B cell (primary cell): ENCODE measurements at regions not wholly inside any gene's neighbourhood (a gene's known extent, or its start where the extent isn't known, plus 50 kb on each side); places are given as distances from the start of the nearest gene placed in this dataset.
"Not testable (repeated sequence)": the region's sequence is repeated elsewhere in the genome, so short reads cannot be mapped to it uniquely, and the experiment has no call there.

Experiments
- ATAC-seq: fragments of 200-7000 bp; cut with Tn5 transposase; one replicate; pipeline ENCODE4 v1.10.0; 2021; ENCODE audit warnings: low read depth, mild to moderate bottlenecking, moderate number of reproducible peaks, moderate library complexity
- CTCF ChIA-PET: fragments of 350-600 bp; sonication (Branson Sonifier 250); formaldehyde crosslinking; loops from one replicate; lab custom pipeline; 2021; ENCODE audit warnings: antibody characterized with exemption, inconsistent platforms; lab: Charles Lee
- POLR2A ChIA-PET: fragments of 350-600 bp; sonication (Branson Sonifier 250); formaldehyde crosslinking; loops from one replicate; lab custom pipeline; 2021; ENCODE audit warnings: antibody characterized with exemption; lab: Charles Lee
- DNase-seq: peaks from one replicate; pipeline ENCODE4 v3.0.0; 2013
- H2AFZ ChIP-seq: 2 replicates; pipeline ENCODE4 v1.6.1; 2012; ENCODE audit warnings: mild to moderate bottlenecking, low read depth, low read length; ENCODE audit not compliant: insufficient read depth, poor library complexity, severe bottlenecking
- H3K27ac ChIP-seq, 2 donors: 1 replicate in 1 of 2; 2 replicates in 1 of 2; pipeline ENCODE4 v1.5.1; 2012 to 2013; ENCODE audit warnings: low read length in 2 of 2, mild to moderate bottlenecking in 2 of 2, moderate library complexity in 1 of 2
- H3K27me3 ChIP-seq, 4 experiments: fragments of 200-600 bp in 1 of 4; sonication (generic) in 1 of 4; replicated peaks in 1 of 4; 1 replicate in 2 of 4; 2 replicates in 2 of 4; pipeline versions ENCODE4 v1.6.1 to v1.7.0; 2013 to 2016; ENCODE audit warnings: low read length in 3 of 4, mild to moderate bottlenecking in 2 of 4, mixed read lengths in 1 of 4, moderate library complexity in 1 of 4; ENCODE audit not compliant: insufficient read depth in 4 of 4, control insufficient read depth in 3 of 4; ENCODE audit errors: control extremely low read depth in 1 of 4
- H3K36me3 ChIP-seq, 2 experiments: replicated peaks in 1 of 2; 1 replicate in 1 of 2; 2 replicates in 1 of 2; pipeline versions ENCODE4 v1.6.1 to v1.7.1; 2013; ENCODE audit warnings: low read length in 1 of 2; ENCODE audit not compliant: insufficient read depth in 2 of 2, control insufficient read depth in 1 of 2; ENCODE audit errors: control extremely low read depth in 1 of 2, extremely low read depth in 1 of 2
- H3K4me1 ChIP-seq, 2 donors: fragments of 200-600 bp in 1 of 2; sonication (generic) in 1 of 2; 1 replicate in 1 of 2; 2 replicates in 1 of 2; pipeline versions ENCODE4 v1.5.1 to v1.6.1; 2013 to 2017; ENCODE audit warnings: low read length in 2 of 2; ENCODE audit not compliant: control insufficient read depth in 2 of 2, insufficient read depth in 2 of 2
- H3K4me2 ChIP-seq: replicated peaks from 2 replicates; pipeline ENCODE3; 2012; ENCODE audit warnings: mild to moderate bottlenecking, low read depth, low read length; ENCODE audit not compliant: poor library complexity, severe bottlenecking
- H3K4me3 ChIP-seq, 5 experiments: fragments of 200-600 bp in 1 of 5; sonication (generic) in 1 of 5; 1 replicate in 3 of 5; 2 replicates in 2 of 5; pipeline versions ENCODE4 v1.5.1 to v1.7.0; 2011 to 2016; ENCODE audit warnings: low read length in 4 of 5, mild to moderate bottlenecking in 4 of 5, low read depth in 2 of 5, control low read depth in 1 of 5, moderate library complexity in 1 of 5; ENCODE audit not compliant: insufficient read depth in 1 of 5; ENCODE audit errors: control extremely low read depth in 1 of 5, extremely low read depth in 1 of 5
- H3K79me2 ChIP-seq: fragments of 200-600 bp; sonication (generic); one replicate; pipeline ENCODE4 v1.6.0; 2016; ENCODE audit warnings: low read length; ENCODE audit not compliant: control insufficient read depth, insufficient read depth
- H3K9ac ChIP-seq: fragments of 200-600 bp; sonication (generic); 2 replicates; pipeline ENCODE4 v1.6.1; 2017; ENCODE audit warnings: mild to moderate bottlenecking, low read length, moderate library complexity
- H3K9me3 ChIP-seq, 3 donors: one replicate each; pipeline versions ENCODE4 v1.6.1 to v1.7.1; 2013; ENCODE audit warnings: low read length in 2 of 3; ENCODE audit not compliant: control insufficient read depth in 2 of 3, insufficient read depth in 1 of 3; ENCODE audit errors: control extremely low read depth in 1 of 3
- H4K20me1 ChIP-seq: 2 replicates; pipeline ENCODE4 v1.6.0; 2012; ENCODE audit warnings: mild to moderate bottlenecking, low read length; ENCODE audit not compliant: insufficient read depth, control insufficient read depth, poor library complexity, severe bottlenecking
- H3K27ac Mint-ChIP-seq: one replicate; pipeline ENCODE4 v1.8.0; 2021; ENCODE audit warnings: mixed read lengths
- H3K27me3 Mint-ChIP-seq: one replicate; pipeline ENCODE4 v1.8.0; 2021; ENCODE audit warnings: mixed read lengths
- H3K4me1 Mint-ChIP-seq: one replicate; pipeline ENCODE4 v1.8.0; 2021; ENCODE audit warnings: mixed read lengths
- H3K4me3 Mint-ChIP-seq: one replicate; pipeline ENCODE4 v1.8.0; 2021; ENCODE audit warnings: mixed read lengths
- H3K9me3 Mint-ChIP-seq: one replicate; pipeline ENCODE4 v1.8.0; 2022; ENCODE audit warnings: mixed read lengths; ENCODE audit not compliant: insufficient read depth
- CTCF ChIP-seq: fragments of 200-600 bp; IDR thresholded peaks from one replicate; pipeline ENCODE4 v1.8.0; 2022; ENCODE audit warnings: antibody characterized with exemption, mild to moderate bottlenecking
- EZH2 ChIP-seq: IDR thresholded peaks from 2 replicates; pipeline ENCODE4 v1.6.1; 2012; ENCODE audit warnings: borderline replicate concordance, low read depth, mild to moderate bottlenecking, moderate library complexity, low read length; ENCODE audit not compliant: insufficient read depth, poor library complexity, severe bottlenecking
- WGBS: methylation state at CpG from one replicate; pipeline ENCODE4 v1.1.5; 2013; ENCODE audit warnings: missing lambda C conversion rate; ENCODE audit not compliant: insufficient coverage; 5-methylcytosine and 5-hydroxymethylcytosine counted together
- intact Hi-C: fragments of 100-400 bp; cut with micrococcal nuclease; formaldehyde crosslinking; loops from one replicate; pipeline ENCODE4 v1.10.0; 2022

- Histone ChIP-seq H3K4me1 (no peaks in the 10 kb centered on the region), H3K4me3 (no peak overlapping the region), H3K79me2 (no peaks in the 10 kb centered on the region), H3K27ac (no peak overlapping the region), H2AFZ (no peak overlapping the region), H3K9ac (no peak overlapping the region), H3K4me2 (no peak overlapping the region), H4K20me1 (no peaks in the 10 kb centered on the region), H3K9me3 (peaks cover 0 to 3% (median 0%) of the 10 kb centered on the region in 3 donors), H3K27me3 (no peaks in the 10 kb centered on the region), H3K36me3 (no peaks in the 10 kb centered on the region)
- ChIA-PET CTCF (no interaction called here), POLR2A (no interaction called here)
- TF ChIP-seq EZH2 = no peak
- no peak for TF ChIP-seq CTCF
- ATAC-seq (no peak), DNase-seq (no peak)
- Mint-ChIP-seq H3K27ac (no peak overlapping the region), H3K9me3 (no peaks in the 10 kb centered on the region), H3K4me1 (no peaks in the 10 kb centered on the region), H3K27me3 (no peaks in the 10 kb centered on the region), H3K4me3 (no peak overlapping the region)
- intact Hi-C loops = no loop called here
- no CpG with 5 or more reads among the region's 1 CpG for WGBS
Observed at GRCh38 chr3:36178018-36178417, 202.3 kb upstream of the STAC start.

- H3K4me3 ChIP-seq = no peak overlapping the region
- H3K4me1 Mint-ChIP-seq = no peaks in the 10 kb centered on the region
- H3K27me3 ChIP-seq = no peaks in the 10 kb centered on the region
- no peak overlapping the region for H3K4me3 Mint-ChIP-seq
- no peak overlapping the region for H3K9ac ChIP-seq
- ATAC-seq = no peak
- H4K20me1 ChIP-seq = no peaks in the 10 kb centered on the region
- H3K4me2 ChIP-seq = no peak overlapping the region
- H2AFZ ChIP-seq = no peak overlapping the region
- no peaks in the 10 kb centered on the region for H3K4me1 ChIP-seq
- H3K27ac Mint-ChIP-seq = no peak overlapping the region
- H3K9me3 Mint-ChIP-seq = no peaks in the 10 kb centered on the region
- WGBS = 90% methylated on average over 2 of the region's 2 CpGs
- CTCF ChIA-PET = no interaction called here
- no peaks in the 10 kb centered on the region for H3K79me2 ChIP-seq
- POLR2A ChIA-PET = no interaction called here
- H3K36me3 ChIP-seq = no peaks in the 10 kb centered on the region
- no peaks in the 10 kb centered on the region for H3K27me3 Mint-ChIP-seq
- intact Hi-C loops = no loop called here
- no peaks in the 10 kb centered on the region for H3K9me3 ChIP-seq
- no peak for DNase-seq
- H3K27ac ChIP-seq = no peak overlapping the region
- no peak for TF ChIP-seq CTCF
- TF ChIP-seq EZH2 = no peak
Observed at GRCh38 chr3:36182024-36182423, 198.3 kb upstream of the STAC start.

GRCh38 chr3:36187197-36187596, 193.1 kb upstream of the STAC start:
- H3K79me2 ChIP-seq, CTCF ChIA-PET, H3K4me2 ChIP-seq, DNase-seq, H3K4me1 Mint-ChIP-seq, POLR2A ChIA-PET, ATAC-seq, H3K4me3 ChIP-seq, H2AFZ ChIP-seq, H3K9me3 Mint-ChIP-seq, intact Hi-C loops, H3K4me1 ChIP-seq, H3K4me3 Mint-ChIP-seq, H3K9me3 ChIP-seq, H3K27me3 Mint-ChIP-seq, H3K27me3 ChIP-seq, H3K36me3 ChIP-seq, H4K20me1 ChIP-seq, H3K27ac ChIP-seq, H3K27ac Mint-ChIP-seq, H3K9ac ChIP-seq: not testable (repeated sequence)
- WGBS = 100% methylated on average over 1 of the region's 2 CpGs
